GM21381 (cell line): ENCODE measurements at regions not wholly inside any gene's neighbourhood (a gene's known extent, or its start where the extent isn't known, plus 50 kb on each side); places are given as distances from the start of the nearest gene placed in this dataset.
"Not testable (repeated sequence)": the region's sequence is repeated elsewhere in the genome, so short reads cannot be mapped to it uniquely, and the experiment has no call there.

Experiments used
- ATAC-seq: cut with Tn5 transposase; IDR thresholded peaks from one replicate; pipeline ENCODE4 v1.9.1; 2021; ENCODE audit warnings: mild to moderate bottlenecking, moderate library complexity; ENCODE audit not compliant: unreplicated experiment

GRCh38 chr2:34176693-34177092 lies 577.6 kb upstream of the FAM98A start:
- ATAC-seq: no peak

GRCh38 chr2:34174506-34174905 lies 575.4 kb upstream of the FAM98A start:
- ATAC-seq: no peak

GRCh38 chr2:34162231-34162630 lies 563.1 kb upstream of the FAM98A start:
- no peak for ATAC-seq

GRCh38 chr2:34161549-34161948 lies 562.5 kb upstream of the FAM98A start:
- ATAC-seq: no peak

GRCh38 chr2:34159901-34160300 lies 560.8 kb upstream of the FAM98A start:
- ATAC-seq: no peak

- ATAC-seq: no peak
These were observed 554.4 kb upstream of the FAM98A start for GRCh38 chr2:34153484-34153883.

- no peak for ATAC-seq
These were observed 548.7 kb upstream of the FAM98A start for GRCh38 chr2:34147780-34148179.

- no peak for ATAC-seq
These were observed 544.0 kb upstream of the FAM98A start for GRCh38 chr2:34143149-34143548.

GRCh38 chr2:34142531-34143008 lies 543.5 kb upstream of the FAM98A start:
- not testable (repeated sequence) for ATAC-seq

- not testable (repeated sequence) for ATAC-seq
These were observed 534.0 kb upstream of the FAM98A start for GRCh38 chr2:34133065-34133464.

- ATAC-seq: no peak
These were observed 527.2 kb upstream of the FAM98A start for GRCh38 chr2:34126279-34126678.

- ATAC-seq: no peak
These were observed 525.1 kb upstream of the FAM98A start for GRCh38 chr2:34123996-34124785.

GRCh38 chr2:34121076-34121475 lies 522.0 kb upstream of the FAM98A start:
- no peak for ATAC-seq

GRCh38 chr2:34115076-34115475 lies 516.0 kb upstream of the FAM98A start:
- ATAC-seq: no peak

- no peak for ATAC-seq
These were observed 513.1 kb upstream of the FAM98A start for GRCh38 chr2:34112161-34112560.

GRCh38 chr2:34110392-34110791 lies 511.3 kb upstream of the FAM98A start:
- no peak for ATAC-seq

- no peak for ATAC-seq
These were observed 508.7 kb upstream of the FAM98A start for GRCh38 chr2:34107811-34108210.

GRCh38 chr2:34105006-34105767 lies 506.1 kb upstream of the FAM98A start:
- ATAC-seq: no peak

GRCh38 chr2:34104601-34105000 lies 505.5 kb upstream of the FAM98A start:
- ATAC-seq: no peak

- ATAC-seq: no peak
These were observed 504.3 kb upstream of the FAM98A start for GRCh38 chr2:34103437-34103836.

GRCh38 chr2:34102339-34102738 lies 503.2 kb upstream of the FAM98A start:
- ATAC-seq: no peak

GRCh38 chr2:34099377-34099776 lies 500.3 kb upstream of the FAM98A start:
- ATAC-seq: no peak
